ENCODE measurements at regions not wholly inside any gene's neighbourhood (a gene's known extent, or its start where the extent isn't known, plus 50 kb on each side); places are given as distances from the start of the nearest gene placed in this dataset.

DNA sequence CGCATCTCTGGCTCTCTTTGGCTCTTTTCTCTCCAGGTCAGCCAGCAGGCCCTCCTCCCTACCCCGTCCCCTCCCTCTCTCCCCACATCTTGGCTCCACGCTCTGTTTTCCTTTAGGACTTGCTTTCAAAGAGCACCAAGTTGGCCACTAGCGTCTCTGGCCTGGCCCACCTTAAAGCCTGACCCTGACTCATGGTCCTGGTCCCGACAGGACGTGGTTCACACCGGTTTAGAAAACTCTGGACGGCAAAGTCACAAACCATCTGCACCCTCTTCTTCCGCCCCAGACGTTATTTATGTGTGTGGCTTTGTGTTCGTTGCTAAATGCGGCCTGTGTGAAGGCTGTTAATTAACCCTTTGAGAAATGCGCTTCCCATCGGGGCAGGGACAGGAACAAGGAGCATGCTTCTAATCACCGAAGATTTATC, 169.0 kb upstream of the HAAO start:
- peaks cover 18 to 27% of the 10 kb centered on the region in 2 donors for H3K4me1 ChIP-seq (ENCODE audit: control insufficient read depth in 2 of 2, insufficient read depth in 1 of 2, low read depth in 1 of 2, low read length in 2 of 2)
- no peak overlapping the region for H2BK12ac ChIP-seq (ENCODE audit: low read length)
- peak overlapping the region; percentile 7 for H2BK5ac ChIP-seq (ENCODE audit: low read length)
- no peak overlapping the region for H4K8ac ChIP-seq (ENCODE audit: low read depth, low read length)
- H3K9me3 ChIP-seq (replicated peaks in 1 of 2; ENCODE audit: control insufficient read depth in 2 of 2, insufficient read depth in 1 of 2, low read depth in 1 of 2, low read length in 2 of 2) = peaks cover 0 to 1% of the 10 kb centered on the region in 2 donors
- H2AFZ ChIP-seq (ENCODE audit: low read length) = peak overlapping the region; percentile 85
- no peak overlapping the region for H3K4ac ChIP-seq (ENCODE audit: low read length)
- no peaks in the 10 kb centered on the region for H3K36me3 ChIP-seq (replicated peaks in 1 of 2; ENCODE audit: control insufficient read depth in 2 of 2, insufficient read depth in 2 of 2, low read length in 2 of 2)
- no peaks in the 10 kb centered on the region for H3K27me3 ChIP-seq (ENCODE audit: control insufficient read depth in 3 of 3, insufficient read depth in 3 of 3, low read depth in 1 of 3, low read length in 3 of 3)
- H2BK15ac ChIP-seq (ENCODE audit: low read length) = no peak overlapping the region
- H3K18ac ChIP-seq (ENCODE audit: low read length) = peak overlapping the region; percentile 36
- WGBS, 2 donors (ENCODE audit: extremely low coverage in 2 of 2, insufficient read length in 2 of 2, insufficient replicate concordance in 1 of 2) = no CpG with 5 or more reads among the region's 15 CpGs
- no peak overlapping the region for H2BK120ac ChIP-seq (ENCODE audit: low read depth, low read length)
- H3K79me1 ChIP-seq (ENCODE audit: low read depth, low read length) = no peaks in the 10 kb centered on the region
- no peak overlapping the region for H4K91ac ChIP-seq (ENCODE audit: low read depth, low read length, poor library complexity)
- DNase-seq (ENCODE audit: low spot score) = no peak
- H3K4me2 ChIP-seq (ENCODE audit: insufficient read depth, low read length, poor library complexity, severe bottlenecking) = no peak overlapping the region
- no peak overlapping the region for H3K9ac ChIP-seq (ENCODE audit: low read depth, low read length, poor library complexity)
- H3K23ac ChIP-seq (ENCODE audit: low read depth, low read length, poor library complexity) = no peak overlapping the region
- no peak overlapping the region for H2AK5ac ChIP-seq (ENCODE audit: low read depth, low read length)
- no peak overlapping the region for H3K14ac ChIP-seq (ENCODE audit: low read length)
- H3K27ac ChIP-seq (replicated peaks; ENCODE audit: low read length) = no peak overlapping the region
- no peak overlapping the region for H3K4me3 ChIP-seq (ENCODE audit: low read length in 2 of 2)

DNA sequence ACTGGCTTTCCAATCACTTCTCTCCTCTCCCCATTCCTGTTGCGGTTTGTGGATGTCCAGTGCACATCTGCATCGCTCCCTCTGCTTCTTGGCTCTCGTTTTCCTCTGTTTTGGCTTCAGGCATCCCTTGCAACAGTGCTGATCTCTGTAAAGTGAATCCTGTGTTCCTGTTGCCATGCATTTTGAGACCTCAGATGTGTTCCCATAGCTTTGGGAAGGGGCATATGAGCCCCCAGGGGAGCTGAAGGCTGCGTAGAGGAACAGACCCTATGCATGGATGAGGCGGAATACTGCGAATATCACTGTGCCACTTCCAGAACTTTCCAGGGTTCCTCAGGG, 168.4 kb upstream of the HAAO start:
- H3K4me2 ChIP-seq (ENCODE audit: insufficient read depth, low read length, poor library complexity, severe bottlenecking) = no peak overlapping the region
- H3K9ac ChIP-seq (ENCODE audit: low read depth, low read length, poor library complexity) = no peak overlapping the region
- H2BK15ac ChIP-seq (ENCODE audit: low read length) = peak overlapping the region; percentile 83
- WGBS, 2 donors (ENCODE audit: extremely low coverage in 2 of 2, insufficient read length in 2 of 2, insufficient replicate concordance in 1 of 2) = no CpG with 5 or more reads among the region's 6 CpGs
- no peaks in the 10 kb centered on the region for H3K79me1 ChIP-seq (ENCODE audit: low read depth, low read length)
- H3K4me1 ChIP-seq (ENCODE audit: control insufficient read depth in 2 of 2, insufficient read depth in 1 of 2, low read depth in 1 of 2, low read length in 2 of 2) = peaks cover 18 to 27% of the 10 kb centered on the region in 2 donors
- DNase-seq (ENCODE audit: low spot score) = no peak
- H3K27ac ChIP-seq (replicated peaks; ENCODE audit: low read length) = peak overlapping the region; percentile 4
- H3K9me3 ChIP-seq (replicated peaks in 1 of 2; ENCODE audit: control insufficient read depth in 2 of 2, insufficient read depth in 1 of 2, low read depth in 1 of 2, low read length in 2 of 2) = no peaks in the 10 kb centered on the region
- H4K91ac ChIP-seq (ENCODE audit: low read depth, low read length, poor library complexity) = no peak overlapping the region
- H2AK5ac ChIP-seq (ENCODE audit: low read depth, low read length) = no peak overlapping the region
- no peak overlapping the region for H3K23ac ChIP-seq (ENCODE audit: low read depth, low read length, poor library complexity)
- H3K18ac ChIP-seq (ENCODE audit: low read length) = peak overlapping the region; percentile 92
- no peak overlapping the region for H3K4me3 ChIP-seq (ENCODE audit: low read length in 2 of 2)
- H3K4ac ChIP-seq (ENCODE audit: low read length) = no peak overlapping the region
- no peak overlapping the region for H4K8ac ChIP-seq (ENCODE audit: low read depth, low read length)
- H2AFZ ChIP-seq (ENCODE audit: low read length) = peak overlapping the region; percentile 85
- peak overlapping the region; percentile 42 for H3K14ac ChIP-seq (ENCODE audit: low read length)
- no peaks in the 10 kb centered on the region for H3K36me3 ChIP-seq (replicated peaks in 1 of 2; ENCODE audit: control insufficient read depth in 2 of 2, insufficient read depth in 2 of 2, low read length in 2 of 2)
- no peak overlapping the region for H2BK12ac ChIP-seq (ENCODE audit: low read length)
- H2BK120ac ChIP-seq (ENCODE audit: low read depth, low read length) = no peak overlapping the region
- peak overlapping the region; percentile 7 for H2BK5ac ChIP-seq (ENCODE audit: low read length)
- no peaks in the 10 kb centered on the region for H3K27me3 ChIP-seq (ENCODE audit: control insufficient read depth in 3 of 3, insufficient read depth in 3 of 3, low read depth in 1 of 3, low read length in 3 of 3)

DNA sequence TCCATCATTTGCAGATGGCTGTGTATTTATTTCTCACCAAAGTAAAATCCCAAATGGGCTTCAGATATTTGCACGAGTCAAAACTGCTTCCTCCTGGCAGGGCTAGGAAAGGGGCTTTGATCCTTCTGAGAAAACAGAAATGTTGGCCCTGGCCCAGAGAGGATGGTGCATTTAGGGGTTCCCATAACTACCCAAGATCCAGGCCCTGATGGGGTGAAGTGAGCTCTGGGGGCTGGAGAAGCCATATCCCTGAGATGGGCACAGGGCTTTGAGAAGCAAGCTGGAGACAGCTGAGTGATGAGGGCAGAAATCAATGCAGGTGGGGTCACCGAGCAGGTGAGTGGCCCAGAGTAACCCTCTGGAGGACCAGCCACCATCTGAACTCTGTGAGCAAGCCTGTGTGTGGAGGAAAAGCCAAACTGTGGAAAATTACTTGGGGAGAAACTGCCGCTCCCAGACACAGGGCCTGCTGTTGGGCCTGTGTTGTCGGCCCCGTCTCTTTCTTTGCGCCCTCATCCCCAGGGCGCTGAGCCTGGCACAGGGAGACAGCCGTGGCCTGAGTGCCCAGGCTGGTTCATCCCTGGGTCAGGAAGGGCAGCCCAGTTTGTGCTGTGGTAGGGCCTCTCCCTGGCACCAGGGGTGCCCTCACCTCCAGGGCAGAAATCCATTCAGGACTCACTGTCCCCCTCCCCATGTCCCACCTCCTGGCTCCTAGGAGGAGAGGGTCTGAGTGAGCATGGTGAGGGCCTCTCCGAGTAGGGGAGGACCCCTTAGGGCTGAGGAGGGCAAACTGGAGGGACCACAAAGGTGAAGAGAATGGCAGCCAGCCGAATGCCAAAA, 167.8 kb upstream of the HAAO start:
- peaks cover 18 to 27% of the 10 kb centered on the region in 2 donors for H3K4me1 ChIP-seq (ENCODE audit: control insufficient read depth in 2 of 2, insufficient read depth in 1 of 2, low read depth in 1 of 2, low read length in 2 of 2)
- no peak for DNase-seq (ENCODE audit: low spot score)
- H3K27ac ChIP-seq (replicated peaks; ENCODE audit: low read length) = peak overlapping the region; percentile 4
- H3K4me2 ChIP-seq (ENCODE audit: insufficient read depth, low read length, poor library complexity, severe bottlenecking) = no peak overlapping the region
- peak overlapping the region; percentile 59 for H2AK5ac ChIP-seq (ENCODE audit: low read depth, low read length)
- no peaks in the 10 kb centered on the region for H3K79me1 ChIP-seq (ENCODE audit: low read depth, low read length)
- H3K36me3 ChIP-seq (replicated peaks in 1 of 2; ENCODE audit: control insufficient read depth in 2 of 2, insufficient read depth in 2 of 2, low read length in 2 of 2) = no peaks in the 10 kb centered on the region
- peak overlapping the region; percentile 69 for H2BK120ac ChIP-seq (ENCODE audit: low read depth, low read length)
- H3K18ac ChIP-seq (ENCODE audit: low read length) = peak overlapping the region; percentile 92
- H2BK12ac ChIP-seq (ENCODE audit: low read length) = peak overlapping the region; percentile 97
- H3K9ac ChIP-seq (ENCODE audit: low read depth, low read length, poor library complexity) = no peak overlapping the region
- no peak overlapping the region for H3K4me3 ChIP-seq (ENCODE audit: low read length in 2 of 2)
- no peak overlapping the region for H4K91ac ChIP-seq (ENCODE audit: low read depth, low read length, poor library complexity)
- H3K23ac ChIP-seq (ENCODE audit: low read depth, low read length, poor library complexity) = no peak overlapping the region
- H4K8ac ChIP-seq (ENCODE audit: low read depth, low read length) = no peak overlapping the region
- peak overlapping the region; percentile 85 for H2AFZ ChIP-seq (ENCODE audit: low read length)
- WGBS, 2 donors (ENCODE audit: extremely low coverage in 2 of 2, insufficient read length in 2 of 2, insufficient replicate concordance in 1 of 2) = no CpG with 5 or more reads among the region's 10 CpGs
- peak overlapping the region; percentile 7 for H2BK5ac ChIP-seq (ENCODE audit: low read length)
- H2BK15ac ChIP-seq (ENCODE audit: low read length) = peak overlapping the region; percentile 83
- no peaks in the 10 kb centered on the region for H3K9me3 ChIP-seq (replicated peaks in 1 of 2; ENCODE audit: control insufficient read depth in 2 of 2, insufficient read depth in 1 of 2, low read depth in 1 of 2, low read length in 2 of 2)
- peak overlapping the region; percentile 42 for H3K14ac ChIP-seq (ENCODE audit: low read length)
- peak overlapping the region; percentile 26 for H3K4ac ChIP-seq (ENCODE audit: low read length)
- H3K27me3 ChIP-seq (ENCODE audit: control insufficient read depth in 3 of 3, insufficient read depth in 3 of 3, low read depth in 1 of 3, low read length in 3 of 3) = no peaks in the 10 kb centered on the region

GRCh38 chr2:42959234-42960001, 167.0 kb upstream of the HAAO start:
- no CpG with 5 or more reads among the region's 8 CpGs for WGBS, 2 donors (ENCODE audit: extremely low coverage in 2 of 2, insufficient read length in 2 of 2, insufficient replicate concordance in 1 of 2)
- no peak overlapping the region for H3K4me3 ChIP-seq (ENCODE audit: low read length in 2 of 2)

More at GRCh38 chr2:42959234-42960001, 167.0 kb upstream of the HAAO start:
- H3K27me3 ChIP-seq (ENCODE audit: control insufficient read depth in 3 of 3, insufficient read depth in 3 of 3, low read depth in 1 of 3, low read length in 3 of 3) = no peaks in the 10 kb centered on the region
- no peak overlapping the region for H3K23ac ChIP-seq (ENCODE audit: low read depth, low read length, poor library complexity)
- H3K9me3 ChIP-seq (replicated peaks in 1 of 2; ENCODE audit: control insufficient read depth in 2 of 2, insufficient read depth in 1 of 2, low read depth in 1 of 2, low read length in 2 of 2) = no peaks in the 10 kb centered on the region
- H2BK12ac ChIP-seq (ENCODE audit: low read length) = no peak overlapping the region
- no peak overlapping the region for H2BK120ac ChIP-seq (ENCODE audit: low read depth, low read length)
- H3K36me3 ChIP-seq (replicated peaks in 1 of 2; ENCODE audit: control insufficient read depth in 2 of 2, insufficient read depth in 2 of 2, low read length in 2 of 2) = no peaks in the 10 kb centered on the region
- peak overlapping the region; percentile 86 for H3K18ac ChIP-seq (ENCODE audit: low read length)
- H4K91ac ChIP-seq (ENCODE audit: low read depth, low read length, poor library complexity) = no peak overlapping the region
- peaks cover 18 to 27% of the 10 kb centered on the region in 2 donors for H3K4me1 ChIP-seq (ENCODE audit: control insufficient read depth in 2 of 2, insufficient read depth in 1 of 2, low read depth in 1 of 2, low read length in 2 of 2)
- no peak overlapping the region for H3K4ac ChIP-seq (ENCODE audit: low read length)
- H4K8ac ChIP-seq (ENCODE audit: low read depth, low read length) = no peak overlapping the region
- no peak overlapping the region for H2BK5ac ChIP-seq (ENCODE audit: low read length)
- H3K9ac ChIP-seq (ENCODE audit: low read depth, low read length, poor library complexity) = no peak overlapping the region
- no peak overlapping the region for H3K14ac ChIP-seq (ENCODE audit: low read length)
- DNase-seq (ENCODE audit: low spot score) = no peak
- H2BK15ac ChIP-seq (ENCODE audit: low read length) = no peak overlapping the region
- H2AK5ac ChIP-seq (ENCODE audit: low read depth, low read length) = peak overlapping the region; percentile 26
- H3K79me1 ChIP-seq (ENCODE audit: low read depth, low read length) = no peaks in the 10 kb centered on the region
- peak overlapping the region; percentile 84 for H2AFZ ChIP-seq (ENCODE audit: low read length)
- H3K27ac ChIP-seq (replicated peaks; ENCODE audit: low read length) = no peak overlapping the region
- no peak overlapping the region for H3K4me2 ChIP-seq (ENCODE audit: insufficient read depth, low read length, poor library complexity, severe bottlenecking)

All from neuronal stem cell (in vitro differentiated cells).